SK-N-SH (cell line): ENCODE measurements at regions not wholly inside any gene's neighbourhood (a gene's known extent, or its start where the extent isn't known, plus 50 kb on each side); places are given as distances from the start of the nearest gene placed in this dataset.

Source experiments
- CTCF ChIA-PET: fragments of 300-600, 350-600 bp; formaldehyde crosslinking; extraction: SDS; loops from one replicate; lab custom pipeline; 2021; lab: Yijun Ruan, JAX
- POLR2A ChIA-PET: fragments of 350-600 bp; sonication (Branson Sonifier 250); formaldehyde crosslinking; extraction: SDS; loops from one replicate; lab custom pipeline; 2020; ENCODE audit warnings: antibody characterized with exemption, inconsistent platforms; lab: Yijun Ruan, JAX
- DNase-seq: peaks from one replicate; pipeline ENCODE4 v3.0.0; 2012
- H2AFZ ChIP-seq: fragments of 200-600 bp; sonication (generic); 2 replicates; pipeline ENCODE4 v1.8.1; 2016; ENCODE audit warnings: antibody characterized with exemption, mild to moderate bottlenecking, low read depth
- H3F3A ChIP-seq: fragments of 200-600 bp; sonication (generic); replicated peaks from 2 replicates; pipeline ENCODE3; 2016; ENCODE audit warnings: antibody characterized with exemption, mild to moderate bottlenecking; ENCODE audit not compliant: insufficient read depth
- H3K27ac ChIP-seq, 2 experiments: fragments of 200-500 bp in 1 of 2; fragments of 200-600 bp in 1 of 2; sonication (Bioruptor generic) in 1 of 2; sonication (generic), shearing (Covaris generic) in 1 of 2; 2 replicates each; pipeline versions ENCODE4 v1.5.1 to v1.6.1; 2014 to 2016; ENCODE audit warnings: low read depth in 2 of 2, inconsistent platforms in 1 of 2, low read length in 1 of 2, mild to moderate bottlenecking in 1 of 2, mixed read lengths in 1 of 2
- H3K27me3 ChIP-seq: fragments of 200-600 bp; sonication (generic), shearing (Covaris generic); 2 replicates; pipeline ENCODE4 v1.6.1; 2016; ENCODE audit warnings: mixed run types; ENCODE audit not compliant: insufficient read depth
- H3K36me3 ChIP-seq, 2 experiments: fragments of 200-500 bp in 1 of 2; fragments of 200-600 bp in 1 of 2; sonication (Bioruptor generic) in 1 of 2; sonication (generic) in 1 of 2; replicated peaks in 1 of 2; 2 replicates each; pipeline versions ENCODE3 to v1.5.1; 2014 to 2016; ENCODE audit warnings: low read length in 1 of 2, mild to moderate bottlenecking in 1 of 2; ENCODE audit not compliant: insufficient read depth in 2 of 2, control insufficient read depth in 1 of 2
- H3K4me1 ChIP-seq, 2 experiments: fragments of 200-500 bp in 1 of 2; fragments of 200-600 bp in 1 of 2; sonication (Bioruptor generic) in 1 of 2; sonication (generic), shearing (Covaris generic) in 1 of 2; 2 replicates each; pipeline versions ENCODE4 v1.5.1 to v1.6.1; 2014 to 2016; ENCODE audit warnings: low read depth in 1 of 2, low read length in 1 of 2, mixed run types in 1 of 2; ENCODE audit not compliant: insufficient read depth in 2 of 2, control insufficient read depth in 1 of 2
- H3K4me2 ChIP-seq: fragments of 200-600 bp; sonication (generic), shearing (Covaris generic); 2 replicates; pipeline ENCODE4 v1.6.1; 2017; ENCODE audit warnings: mixed run types
- H3K4me3 ChIP-seq, 2 experiments: fragments of 200-500 bp in 1 of 2; fragments of 200-600 bp in 1 of 2; sonication (Bioruptor generic) in 1 of 2; sonication (generic), shearing (Covaris generic) in 1 of 2; 2 replicates each; pipeline versions ENCODE4 v1.5.1 to v1.8.1; 2014 to 2016; ENCODE audit warnings: low read depth in 2 of 2, inconsistent platforms in 1 of 2, low read length in 1 of 2, mild to moderate bottlenecking in 1 of 2, mixed read lengths in 1 of 2, moderate library complexity in 1 of 2
- H3K79me2 ChIP-seq: fragments of 200-600 bp; sonication (generic); 2 replicates; pipeline ENCODE4 v1.8.1; 2017; ENCODE audit warnings: mild to moderate bottlenecking; ENCODE audit not compliant: insufficient read depth
- H3K9ac ChIP-seq: fragments of 200-600 bp; sonication (generic); 2 replicates; pipeline ENCODE4 v1.6.1; 2017; ENCODE audit warnings: mixed run types
- H3K9me2 ChIP-seq: fragments of 200-600 bp; sonication (generic); 2 replicates; pipeline ENCODE4 v1.6.1; 2017; ENCODE audit warnings: mixed run types
- H3K9me3 ChIP-seq: fragments of 200-600 bp; sonication (generic); 2 replicates; pipeline ENCODE4 v1.6.1; 2017; ENCODE audit warnings: mixed run types, mild to moderate bottlenecking, moderate library complexity
- H4K20me1 ChIP-seq: fragments of 200-600 bp; sonication (generic); 2 replicates; pipeline ENCODE4 v1.6.1; 2017; ENCODE audit warnings: mild to moderate bottlenecking, mixed run types; ENCODE audit not compliant: insufficient read depth
- CHD2 ChIP-seq: fragments of 150-350 bp; IDR thresholded peaks from 2 replicates; pipeline ENCODE4 v1.6.1; 2018; ENCODE audit warnings: low read length; ENCODE audit not compliant: partially characterized antibody
- EP300 ChIP-seq, 2 experiments: IDR thresholded peaks; 2 replicates each; pipeline versions ENCODE4 v1.4.0 to v1.6.1; 2012; ENCODE audit warnings: borderline replicate concordance in 1 of 2, low read depth in 1 of 2, low read length in 1 of 2
- FOSL2 ChIP-seq: IDR thresholded peaks from 2 replicates; pipeline ENCODE4 v1.4.0; 2012; ENCODE audit warnings: low read depth, mild to moderate bottlenecking, moderate library complexity, borderline replicate concordance
- FOXM1 ChIP-seq: IDR thresholded peaks from 2 replicates; pipeline ENCODE4 v1.4.0; 2012; ENCODE audit warnings: low read depth, mild to moderate bottlenecking
- GATA2 ChIP-seq: sonication (generic); formaldehyde crosslinking; IDR thresholded peaks from 2 replicates; pipeline ENCODE4 v1.5.0; 2020; ENCODE audit warnings: mild to moderate bottlenecking, missing genetic modification reagents
- MEF2A ChIP-seq: IDR thresholded peaks from 2 replicates; pipeline ENCODE4 v1.4.0; 2012; ENCODE audit warnings: low read depth, borderline replicate concordance
- MXI1 ChIP-seq: IDR thresholded peaks from 2 replicates; pipeline ENCODE4 v1.6.1; 2012; ENCODE audit warnings: mild to moderate bottlenecking, low read depth, low read length, improper control_type of control experiment
- NFIC ChIP-seq: IDR thresholded peaks from 2 replicates; pipeline ENCODE4 v1.4.0; 2012; ENCODE audit warnings: borderline replicate concordance
- NRF1 ChIP-seq: IDR thresholded peaks from 2 replicates; pipeline ENCODE4 v1.6.1; 2012; ENCODE audit warnings: low read depth, mild to moderate bottlenecking, low read length
- POLR2AphosphoS5 ChIP-seq: IDR thresholded peaks from 2 replicates; pipeline ENCODE4 v1.6.1; 2012; ENCODE audit warnings: low read depth, low read length
- RAD21 ChIP-seq: IDR thresholded peaks from 2 replicates; pipeline ENCODE4 v1.6.1; 2012; ENCODE audit warnings: mild to moderate bottlenecking, low read length
- RFX5 ChIP-seq: IDR thresholded peaks from 2 replicates; pipeline ENCODE4 v1.6.1; 2012; ENCODE audit warnings: mild to moderate bottlenecking, improper control_type of control experiment, low read length
- RXRA ChIP-seq: IDR thresholded peaks from 2 replicates; pipeline ENCODE4 v1.4.0; 2012; ENCODE audit warnings: low read depth, mild to moderate bottlenecking, borderline replicate concordance
- SIN3A ChIP-seq: IDR thresholded peaks from 2 replicates; pipeline ENCODE4 v1.6.1; 2012; ENCODE audit warnings: low read depth, mild to moderate bottlenecking, low read length, moderate library complexity, borderline replicate concordance
- SMC3 ChIP-seq: IDR thresholded peaks from 2 replicates; pipeline ENCODE4 v1.6.1; 2012; ENCODE audit warnings: low read depth, low read length, improper control_type of control experiment
- TAF1 ChIP-seq: IDR thresholded peaks from 2 replicates; pipeline ENCODE4 v1.6.1; 2012; ENCODE audit warnings: low read depth, mild to moderate bottlenecking, low read length, moderate library complexity, borderline replicate concordance
- TCF12 ChIP-seq: IDR thresholded peaks from 2 replicates; pipeline ENCODE4 v1.4.0; 2012
- TEAD4 ChIP-seq: IDR thresholded peaks from 2 replicates; pipeline ENCODE4 v1.4.0; 2012; ENCODE audit warnings: mild to moderate bottlenecking, borderline replicate concordance; ENCODE audit not compliant: insufficient read depth
- YY1 ChIP-seq: IDR thresholded peaks from 2 replicates; pipeline ENCODE4 v1.4.0; 2012; ENCODE audit warnings: low read depth, mild to moderate bottlenecking
- TF ChIP-seq, protein P1 (sequence below): fragments of 200-600 bp; sonication (generic); IDR thresholded peaks from 2 replicates; pipeline ENCODE4 v1.6.1; 2017; ENCODE audit warnings: antibody characterized with exemption, mild to moderate bottlenecking, moderate library complexity
- TF ChIP-seq, protein P2 (sequence below): fragments of 150-350 bp; IDR thresholded peaks from 2 replicates; pipeline ENCODE4 v1.6.1; 2017; ENCODE audit warnings: antibody characterized with exemption, low read length, low read depth, borderline replicate concordance
- TF ChIP-seq, protein P3 (sequence below): IDR thresholded peaks from 2 replicates; pipeline ENCODE4 v1.4.0; 2012; ENCODE audit warnings: low read depth, borderline replicate concordance

DNA sequence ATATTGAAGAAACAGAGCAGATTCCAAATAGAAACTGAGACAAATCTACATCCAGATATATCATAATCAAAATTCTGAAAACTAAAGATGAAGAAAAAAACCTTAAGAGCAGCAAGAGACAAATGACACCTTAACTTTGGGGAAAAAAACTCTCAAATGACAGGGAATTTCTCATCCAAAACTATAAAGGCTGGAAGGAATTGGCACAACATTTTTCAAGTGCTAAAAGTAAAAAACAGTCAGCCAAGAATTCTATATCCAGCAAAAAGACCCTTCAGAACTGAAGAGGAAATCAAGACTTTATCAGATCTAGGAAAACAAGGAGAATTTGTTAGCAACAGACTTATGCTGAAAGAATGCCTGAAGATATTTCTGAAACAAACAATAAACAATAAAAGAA, 90.3 kb upstream of the RASSF8 start:
- Histone ChIP-seq H3K4me3 (no peak overlapping the region), H3K79me2 (no peaks in the 10 kb centered on the region), H3K27me3 (no peaks in the 10 kb centered on the region), H3F3A (no peaks in the 10 kb centered on the region), H2AFZ (no peak overlapping the region), H3K9me2 (no peaks in the 10 kb centered on the region), H3K27ac (no peak overlapping the region), H3K4me1 (peaks cover 0 to 5% of the 10 kb centered on the region in 2 experiments; a peak in 2 of 4 replicates), H3K4me2 (no peak overlapping the region), H3K9me3 (0 out of 2 replicates have a peak, but pooled peaks cover 7% of the 10 kb centered on the region), H4K20me1 (no peaks in the 10 kb centered on the region), H3K9ac (no peak overlapping the region), H3K36me3 (no peaks in the 10 kb centered on the region)
- ChIA-PET POLR2A (no interaction called here), CTCF (no interaction called here)
- TF ChIP-seq TCF12 (no peak), NRF1 (no peak), RFX5 (no peak), GATA2 (CRISPR knock-in tag) (no peak), YY1 (no peak), SIN3A (no peak)
- DNase-seq, result no peak

DNA sequence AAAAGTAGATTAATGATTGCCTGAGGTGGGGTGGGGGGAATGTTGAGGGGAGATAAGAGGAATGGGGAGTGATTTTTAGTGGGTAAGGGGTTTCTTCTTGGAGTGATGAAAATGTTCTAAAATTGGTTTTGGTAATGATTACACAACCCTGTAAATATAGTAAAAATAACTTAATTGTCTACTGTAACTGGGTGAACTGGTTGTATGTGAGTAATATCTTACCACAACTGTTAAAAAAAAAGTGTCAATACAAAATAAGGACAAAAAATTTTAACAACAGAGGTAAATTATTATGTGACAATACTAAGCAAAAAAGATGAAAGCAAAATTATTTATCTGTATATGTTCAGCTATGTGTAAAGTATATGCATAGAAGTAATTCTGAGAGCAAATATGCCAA, 86.3 kb upstream of the RASSF8 start:
- DNase-seq, result no peak
- no peak overlapping the region for H3K4me2 ChIP-seq
- POLR2A ChIA-PET, result no interaction called here

More for the DNA sequence above, 86.3 kb upstream of the RASSF8 start:
- H3K79me2 ChIP-seq, result no peaks in the 10 kb centered on the region
- TF ChIP-seq MEF2A, result no peak
- no peak for TF ChIP-seq EP300 (IDR thresholded peaks at IDR 0.05; ENCODE audit: borderline replicate concordance in 1 of 2, low read depth in 1 of 2, low read length in 1 of 2)
- no peak for TF ChIP-seq POLR2AphosphoS5
- TF ChIP-seq, protein P1, sequence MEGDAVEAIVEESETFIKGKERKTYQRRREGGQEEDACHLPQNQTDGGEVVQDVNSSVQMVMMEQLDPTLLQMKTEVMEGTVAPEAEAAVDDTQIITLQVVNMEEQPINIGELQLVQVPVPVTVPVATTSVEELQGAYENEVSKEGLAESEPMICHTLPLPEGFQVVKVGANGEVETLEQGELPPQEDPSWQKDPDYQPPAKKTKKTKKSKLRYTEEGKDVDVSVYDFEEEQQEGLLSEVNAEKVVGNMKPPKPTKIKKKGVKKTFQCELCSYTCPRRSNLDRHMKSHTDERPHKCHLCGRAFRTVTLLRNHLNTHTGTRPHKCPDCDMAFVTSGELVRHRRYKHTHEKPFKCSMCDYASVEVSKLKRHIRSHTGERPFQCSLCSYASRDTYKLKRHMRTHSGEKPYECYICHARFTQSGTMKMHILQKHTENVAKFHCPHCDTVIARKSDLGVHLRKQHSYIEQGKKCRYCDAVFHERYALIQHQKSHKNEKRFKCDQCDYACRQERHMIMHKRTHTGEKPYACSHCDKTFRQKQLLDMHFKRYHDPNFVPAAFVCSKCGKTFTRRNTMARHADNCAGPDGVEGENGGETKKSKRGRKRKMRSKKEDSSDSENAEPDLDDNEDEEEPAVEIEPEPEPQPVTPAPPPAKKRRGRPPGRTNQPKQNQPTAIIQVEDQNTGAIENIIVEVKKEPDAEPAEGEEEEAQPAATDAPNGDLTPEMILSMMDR, result no peak
- no peak for TF ChIP-seq TEAD4
- no peak for TF ChIP-seq RAD21
- TF ChIP-seq FOXM1, result no peak
- TF ChIP-seq MXI1, result no peak
- TF ChIP-seq NRF1, result no peak
- no peak for TF ChIP-seq NFIC
- no peak for TF ChIP-seq FOSL2
- no peak for TF ChIP-seq CHD2
- TF ChIP-seq RXRA, result no peak
- TF ChIP-seq TAF1, result no peak
- TF ChIP-seq, protein P2, sequence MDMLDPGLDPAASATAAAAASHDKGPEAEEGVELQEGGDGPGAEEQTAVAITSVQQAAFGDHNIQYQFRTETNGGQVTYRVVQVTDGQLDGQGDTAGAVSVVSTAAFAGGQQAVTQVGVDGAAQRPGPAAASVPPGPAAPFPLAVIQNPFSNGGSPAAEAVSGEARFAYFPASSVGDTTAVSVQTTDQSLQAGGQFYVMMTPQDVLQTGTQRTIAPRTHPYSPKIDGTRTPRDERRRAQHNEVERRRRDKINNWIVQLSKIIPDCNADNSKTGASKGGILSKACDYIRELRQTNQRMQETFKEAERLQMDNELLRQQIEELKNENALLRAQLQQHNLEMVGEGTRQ, result no peak
- no peak for TF ChIP-seq SMC3
- no peak for TF ChIP-seq GATA2 (CRISPR knock-in tag)
- TF ChIP-seq, protein P3, sequence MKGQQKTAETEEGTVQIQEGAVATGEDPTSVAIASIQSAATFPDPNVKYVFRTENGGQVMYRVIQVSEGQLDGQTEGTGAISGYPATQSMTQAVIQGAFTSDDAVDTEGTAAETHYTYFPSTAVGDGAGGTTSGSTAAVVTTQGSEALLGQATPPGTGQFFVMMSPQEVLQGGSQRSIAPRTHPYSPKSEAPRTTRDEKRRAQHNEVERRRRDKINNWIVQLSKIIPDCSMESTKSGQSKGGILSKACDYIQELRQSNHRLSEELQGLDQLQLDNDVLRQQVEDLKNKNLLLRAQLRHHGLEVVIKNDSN, result no peak
- H3K27me3 ChIP-seq, result no peaks in the 10 kb centered on the region
- CTCF ChIA-PET, result no interaction called here
- H3K36me3 ChIP-seq, result no peaks in the 10 kb centered on the region
- no peak overlapping the region for H3K9ac ChIP-seq
- H3K4me1 ChIP-seq, result no peaks in the 10 kb centered on the region
- no peak overlapping the region for H2AFZ ChIP-seq
- no peak overlapping the region for H3K4me3 ChIP-seq
- 0 out of 2 replicates have a peak, but pooled peaks cover 7% of the 10 kb centered on the region for H3K9me3 ChIP-seq
- no peaks in the 10 kb centered on the region for H4K20me1 ChIP-seq
- no peaks in the 10 kb centered on the region for H3F3A ChIP-seq
- no peak overlapping the region for H3K27ac ChIP-seq
- no peaks in the 10 kb centered on the region for H3K9me2 ChIP-seq
